Breast epithelium (tissue), 4 donors: ENCODE measurements at regions not wholly inside any gene's neighbourhood (a gene's known extent, or its start where the extent isn't known, plus 50 kb on each side); places are given as distances from the start of the nearest gene placed in this dataset.

Experiments
- DNase-seq, 2 donors: peaks; one replicate each; pipeline ENCODE4 v3.0.0-alpha.2; 2019; ENCODE audit warnings: low spot score in 2 of 2
- H3K27ac ChIP-seq, 2 donors: fragments of 200-600 bp; sonication (generic) in 1 of 2; one replicate each; pipeline ENCODE4 v1.5.1; 2016 to 2019; ENCODE audit warnings: mild to moderate bottlenecking in 1 of 2
- H3K27me3 ChIP-seq, 2 donors: fragments of 200-600 bp; sonication (generic) in 1 of 2; one replicate each; pipeline versions ENCODE4 v1.5.1 to v1.6.0; 2017 to 2019; ENCODE audit warnings: control low read depth in 1 of 2, mild to moderate bottlenecking in 1 of 2
- H3K36me3 ChIP-seq: fragments of 200-600 bp; one replicate; pipeline ENCODE4 v1.5.1; 2019
- H3K4me1 ChIP-seq, 2 donors: fragments of 200-600 bp; sonication (generic); one replicate each; pipeline ENCODE4 v1.5.1; 2016 to 2019; ENCODE audit warnings: control low read depth in 1 of 2
- H3K4me3 ChIP-seq, 3 donors: fragments of 200-600 bp; sonication (generic); 1 replicate in 2 of 3; 2 replicates in 1 of 3; pipeline ENCODE4 v1.5.1; 2016 to 2019; ENCODE audit warnings: mild to moderate bottlenecking in 3 of 3, moderate library complexity in 2 of 3
- H3K9me3 ChIP-seq, 2 donors: fragments of 200-600 bp; sonication (generic) in 1 of 2; one replicate each; pipeline ENCODE4 v1.5.1; 2016 to 2019; ENCODE audit warnings: control low read depth in 1 of 2
- POLR2A ChIP-seq: fragments of 450-650 bp; IDR thresholded peaks from one replicate; pipeline ENCODE4 v1.6.1; 2016; ENCODE audit warnings: antibody characterized with exemption, mild to moderate bottlenecking, moderate library complexity
- POLR2AphosphoS5 ChIP-seq, 3 donors: sonication (generic); formaldehyde crosslinking; IDR thresholded peaks; one replicate each; pipeline ENCODE4 v1.6.1; 2017; ENCODE audit warnings: antibody characterized with exemption in 3 of 3
- intact Hi-C: fragments of 100-400 bp; cut with DNase I; formaldehyde crosslinking; loops from one replicate; pipeline ENCODE4 v1.15.1; 2023; ENCODE audit warnings: low total_unique reads
- TF ChIP-seq, protein P1 (sequence below), 3 donors: fragments of 450-650 bp; IDR thresholded peaks; one replicate each; pipeline ENCODE4 v1.5.1; 2016 to 2017; ENCODE audit warnings: antibody characterized with exemption in 3 of 3, mild to moderate bottlenecking in 3 of 3, moderate library complexity in 3 of 3

DNA sequence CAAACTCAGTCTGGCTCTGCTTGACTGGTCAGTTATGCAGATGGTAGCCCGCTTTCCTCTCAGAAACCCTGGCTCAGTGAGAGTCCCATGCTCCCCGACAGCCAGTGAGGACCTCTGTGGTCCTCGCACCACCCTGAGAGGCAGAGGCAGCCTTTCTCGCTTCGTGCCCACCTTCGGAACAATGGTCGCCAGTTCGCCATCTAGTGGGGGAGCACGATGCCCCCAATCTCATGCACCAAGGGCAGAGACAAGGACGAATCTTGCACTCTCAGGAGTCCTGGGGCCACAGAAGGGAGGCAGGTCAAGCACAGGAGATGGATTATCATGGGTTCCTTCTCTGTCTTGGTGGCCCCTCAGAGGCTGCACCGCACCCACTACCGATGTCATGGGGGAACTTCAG, 75.2 kb downstream of the RHCG start:
- no peaks in the 10 kb centered on the region for H3K36me3 ChIP-seq
- H3K4me3 ChIP-seq = no peak overlapping the region
- TF ChIP-seq, protein P1, sequence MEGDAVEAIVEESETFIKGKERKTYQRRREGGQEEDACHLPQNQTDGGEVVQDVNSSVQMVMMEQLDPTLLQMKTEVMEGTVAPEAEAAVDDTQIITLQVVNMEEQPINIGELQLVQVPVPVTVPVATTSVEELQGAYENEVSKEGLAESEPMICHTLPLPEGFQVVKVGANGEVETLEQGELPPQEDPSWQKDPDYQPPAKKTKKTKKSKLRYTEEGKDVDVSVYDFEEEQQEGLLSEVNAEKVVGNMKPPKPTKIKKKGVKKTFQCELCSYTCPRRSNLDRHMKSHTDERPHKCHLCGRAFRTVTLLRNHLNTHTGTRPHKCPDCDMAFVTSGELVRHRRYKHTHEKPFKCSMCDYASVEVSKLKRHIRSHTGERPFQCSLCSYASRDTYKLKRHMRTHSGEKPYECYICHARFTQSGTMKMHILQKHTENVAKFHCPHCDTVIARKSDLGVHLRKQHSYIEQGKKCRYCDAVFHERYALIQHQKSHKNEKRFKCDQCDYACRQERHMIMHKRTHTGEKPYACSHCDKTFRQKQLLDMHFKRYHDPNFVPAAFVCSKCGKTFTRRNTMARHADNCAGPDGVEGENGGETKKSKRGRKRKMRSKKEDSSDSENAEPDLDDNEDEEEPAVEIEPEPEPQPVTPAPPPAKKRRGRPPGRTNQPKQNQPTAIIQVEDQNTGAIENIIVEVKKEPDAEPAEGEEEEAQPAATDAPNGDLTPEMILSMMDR (IDR thresholded peaks at IDR 0.05) = no peak
- no peak for TF ChIP-seq POLR2A
- TF ChIP-seq POLR2AphosphoS5 (IDR thresholded peaks at IDR 0.05) = no peak
- no peak for DNase-seq
- no peaks in the 10 kb centered on the region for H3K4me1 ChIP-seq
- no peaks in the 10 kb centered on the region for H3K9me3 ChIP-seq
- H3K27ac ChIP-seq = no peak overlapping the region
- intact Hi-C loops = no loop called here
- H3K27me3 ChIP-seq = peaks cover 3 to 54% of the 10 kb centered on the region in 2 donors

DNA sequence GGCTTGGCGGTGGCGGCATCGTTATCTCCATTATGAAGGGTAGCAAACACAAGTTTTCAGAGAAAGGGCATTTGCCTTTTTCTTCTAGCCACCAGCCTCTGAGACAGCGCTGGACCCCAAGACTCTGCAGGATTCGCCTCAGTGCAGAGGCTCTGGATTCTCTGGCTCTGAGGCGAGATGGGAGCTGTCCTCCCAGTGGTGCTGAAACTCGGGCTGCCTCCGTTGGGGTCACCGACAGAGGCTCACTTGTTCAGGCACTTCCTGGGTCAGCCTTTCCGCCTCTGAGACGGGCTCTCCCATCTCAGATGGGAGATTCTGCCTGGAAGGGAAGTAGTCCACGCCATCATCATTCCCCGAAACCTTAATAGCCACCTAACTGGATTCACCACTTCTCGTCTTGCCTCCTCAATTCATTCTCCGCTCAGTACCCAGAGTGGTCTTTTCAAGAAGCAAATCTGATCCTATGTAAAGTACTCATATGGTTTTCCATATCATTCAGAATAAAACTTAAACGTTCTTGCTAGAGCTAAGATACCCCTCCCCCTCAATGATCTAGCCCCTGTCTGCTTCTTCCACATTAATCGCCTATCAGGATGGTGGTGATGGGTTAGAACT, 76.9 kb downstream of the RHCG start:
- peaks cover 3 to 71% of the 10 kb centered on the region in 2 donors for H3K27me3 ChIP-seq
- DNase-seq = no peak
- intact Hi-C loops = no loop called here
- H3K9me3 ChIP-seq = no peaks in the 10 kb centered on the region
- H3K36me3 ChIP-seq = no peaks in the 10 kb centered on the region
- H3K4me1 ChIP-seq = no peaks in the 10 kb centered on the region
- no peak overlapping the region for H3K27ac ChIP-seq
- no peak overlapping the region for H3K4me3 ChIP-seq
- TF ChIP-seq, protein P1 (IDR thresholded peaks at IDR 0.05) = no peak
- TF ChIP-seq POLR2AphosphoS5 (IDR thresholded peaks at IDR 0.05) = no peak
- no peak for TF ChIP-seq POLR2A

DNA sequence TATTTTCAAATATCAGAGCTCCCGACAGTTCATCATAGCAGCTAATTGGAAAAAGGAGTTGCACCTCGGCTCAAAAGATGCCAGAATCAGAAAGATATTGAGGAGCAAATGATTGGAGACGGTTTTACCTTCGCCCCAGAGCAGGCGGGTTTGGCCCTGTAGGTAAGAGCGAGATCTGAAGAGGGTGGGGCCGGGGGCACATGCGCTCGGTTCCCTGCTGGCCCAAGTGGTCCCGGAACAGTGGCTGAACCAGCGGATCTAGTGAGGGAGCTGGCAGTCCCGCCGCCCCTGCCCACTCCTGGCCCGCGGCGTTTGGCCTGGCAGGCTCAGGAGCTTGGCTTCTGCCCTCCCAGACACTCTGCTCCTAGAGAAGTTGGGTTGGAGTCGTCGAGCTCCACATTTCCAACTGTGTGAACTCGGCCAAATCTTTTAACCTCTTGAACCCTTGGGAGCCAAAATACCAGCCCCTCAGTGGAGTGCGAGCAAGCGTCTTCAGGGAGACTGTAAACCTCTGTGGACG, 79.1 kb downstream of the RHCG start:
- DNase-seq = no peak
- TF ChIP-seq, protein P1 (IDR thresholded peaks at IDR 0.05) = no peak
- TF ChIP-seq POLR2A = no peak
- TF ChIP-seq POLR2AphosphoS5 (IDR thresholded peaks at IDR 0.05) = no peak
- intact Hi-C loops = no loop called here
- H3K9me3 ChIP-seq = no peaks in the 10 kb centered on the region
- H3K4me1 ChIP-seq = no peaks in the 10 kb centered on the region
- no peak overlapping the region for H3K27ac ChIP-seq
- H3K36me3 ChIP-seq = no peaks in the 10 kb centered on the region
- H3K27me3 ChIP-seq = peaks cover 3 to 89% of the 10 kb centered on the region in 2 donors
- no peak overlapping the region for H3K4me3 ChIP-seq

DNA sequence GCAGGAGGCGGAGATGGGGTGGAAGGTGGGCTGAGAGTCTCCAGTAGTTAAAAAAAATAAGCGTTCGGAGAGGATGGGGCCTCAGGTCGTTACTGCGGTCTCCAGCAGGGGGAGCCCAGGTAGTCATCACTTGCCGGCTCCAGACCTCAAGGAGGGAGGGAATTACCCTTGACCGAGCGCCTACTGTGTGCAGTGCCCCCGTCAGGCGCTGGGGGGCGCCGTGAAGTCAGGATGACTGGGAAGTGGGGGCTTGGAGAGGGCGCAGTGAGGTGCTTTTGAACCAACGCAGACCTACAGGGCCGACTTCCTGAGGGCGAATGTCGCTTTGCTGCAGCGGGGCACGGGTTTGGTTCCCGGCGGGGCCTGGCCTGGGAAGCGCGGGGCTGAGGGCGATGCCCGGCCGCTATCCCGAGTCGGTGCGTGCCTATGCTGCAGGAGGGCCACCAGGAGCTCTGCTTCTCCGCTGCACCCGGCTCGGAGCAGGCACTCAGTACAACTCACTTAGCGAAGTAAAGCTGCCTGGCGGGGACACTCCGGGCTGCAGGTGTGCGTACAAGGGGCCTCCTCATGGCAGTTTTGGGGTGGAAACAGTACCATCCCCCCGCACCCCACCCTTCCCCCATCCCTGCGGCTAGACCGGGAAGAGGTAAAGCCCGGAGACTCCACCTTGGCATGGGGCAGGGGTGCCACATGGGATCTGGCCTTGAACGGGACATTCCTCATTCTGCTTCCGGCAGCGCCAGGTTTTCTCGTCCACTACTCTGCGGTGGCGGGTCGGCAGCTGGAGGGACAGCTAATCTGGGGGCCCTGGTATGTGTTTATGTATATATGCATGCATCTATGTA, 79.8 kb downstream of the RHCG start:
- no peaks in the 10 kb centered on the region for H3K36me3 ChIP-seq
- intact Hi-C loops = no loop called here
- TF ChIP-seq POLR2AphosphoS5 (IDR thresholded peaks at IDR 0.05) (no peak), POLR2A (no peak)
- TF ChIP-seq, protein P1 (IDR thresholded peaks at IDR 0.05) = peak in 2 of 3 donors; percentile 45 to 51
- peaks cover 3 to 90% of the 10 kb centered on the region in 2 donors for H3K27me3 ChIP-seq
- no peaks in the 10 kb centered on the region for H3K9me3 ChIP-seq
- H3K27ac ChIP-seq = no peak overlapping the region
- no peak for DNase-seq
- peaks cover 0 to under 1% of the 10 kb centered on the region in 2 donors for H3K4me1 ChIP-seq
- no peak overlapping the region for H3K4me3 ChIP-seq

DNA sequence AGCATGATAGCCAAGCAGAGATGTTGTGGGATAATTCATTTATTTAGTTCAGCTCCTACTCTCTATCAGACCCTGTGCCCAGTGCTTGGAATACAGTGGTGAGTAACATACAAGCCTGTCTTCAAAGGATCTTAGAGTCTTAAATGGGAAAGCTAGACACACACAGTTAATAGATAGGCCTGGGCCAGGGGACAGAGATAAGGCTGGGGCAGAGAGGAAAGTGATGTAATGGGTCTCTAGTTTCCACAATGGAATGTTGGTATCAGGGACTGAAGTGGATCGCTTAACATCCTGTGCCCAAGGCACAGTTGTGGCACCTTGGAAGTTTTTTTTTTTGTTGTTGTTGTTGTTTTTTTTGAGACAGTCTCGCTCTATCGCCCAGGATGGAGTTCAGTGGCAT, 79.9 kb upstream of the POLG start:
- TF ChIP-seq POLR2AphosphoS5 (IDR thresholded peaks at IDR 0.05) = no peak
- no peak for TF ChIP-seq POLR2A
- TF ChIP-seq, protein P1 (IDR thresholded peaks at IDR 0.05) = no peak
- Histone ChIP-seq H3K4me1 (peaks cover 0 to 6% of the 10 kb centered on the region in 2 donors), H3K27me3 (peaks cover 5 to 97% of the 10 kb centered on the region in 2 donors), H3K4me3 (no peak overlapping the region), H3K27ac (no peak overlapping the region), H3K36me3 (no peaks in the 10 kb centered on the region), H3K9me3 (no peaks in the 10 kb centered on the region)
- intact Hi-C loops = no loop called here
- DNase-seq = no peak
